ENCODE measurements at regions not wholly inside any gene's neighbourhood (a gene's known extent, or its start where the extent isn't known, plus 50 kb on each side); places are given as distances from the start of the nearest gene placed in this dataset.
A peak's percentile ranks its signal among the peaks of the same experiment; 100 is the strongest.

DNA sequence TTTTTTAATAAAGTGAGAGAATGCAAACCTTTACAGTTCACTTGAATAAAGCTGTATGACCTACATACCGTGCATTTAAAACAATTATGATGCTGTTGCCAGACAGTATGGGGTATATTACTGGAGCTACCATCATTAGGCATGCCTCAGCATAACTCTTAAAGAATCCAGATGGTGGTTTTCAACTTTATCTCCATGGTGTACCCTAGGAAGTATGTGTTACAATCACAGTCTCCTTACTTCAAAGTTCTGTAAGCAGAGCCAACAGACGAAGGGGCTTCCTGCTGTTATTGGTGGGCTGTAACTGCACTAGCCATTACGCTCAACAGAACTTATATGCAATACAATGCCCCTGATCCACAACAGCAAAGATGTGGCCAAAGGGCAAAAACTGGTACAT, 803.3 kb downstream of the DTWD2 start:
- WGBS, 2 donors (ENCODE audit: extremely low coverage in 2 of 2, insufficient read length in 2 of 2, insufficient replicate concordance in 1 of 2) = no CpG with 5 or more reads among the region's 3 CpGs

DNA sequence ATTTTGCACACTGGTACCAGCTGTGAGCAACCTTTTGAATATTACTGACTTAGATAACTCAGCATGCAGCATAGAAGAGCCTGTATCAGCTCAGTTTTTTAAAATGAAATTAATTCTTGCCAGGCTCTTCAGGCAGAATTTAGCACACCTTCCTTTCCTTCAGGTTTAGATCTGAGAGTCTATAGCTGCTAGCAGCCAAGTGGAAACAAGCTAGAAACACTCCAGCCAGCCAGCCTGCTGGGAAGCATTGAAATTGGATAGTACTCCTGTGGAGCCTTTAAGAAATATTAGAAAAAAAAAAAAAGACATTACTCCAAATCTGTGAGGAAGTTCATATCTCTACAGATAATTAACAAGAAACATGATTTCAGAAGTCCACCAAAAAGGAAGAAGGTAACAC, 812.2 kb downstream of the DTWD2 start:
- Histone ChIP-seq H3K4ac (ENCODE audit: low read length) (no peak overlapping the region), H3K27me3 (ENCODE audit: control insufficient read depth in 3 of 3, insufficient read depth in 3 of 3, low read depth in 1 of 3, low read length in 3 of 3) (no peaks in the 10 kb centered on the region), H2AFZ (ENCODE audit: low read length) (no peak overlapping the region), H2BK15ac (ENCODE audit: low read length) (no peak overlapping the region), H3K27ac (replicated peaks; ENCODE audit: low read length) (no peak overlapping the region), H3K14ac (ENCODE audit: low read length) (no peak overlapping the region), H3K79me1 (ENCODE audit: low read depth, low read length) (no peaks in the 10 kb centered on the region), H3K23ac (ENCODE audit: low read depth, low read length, poor library complexity) (no peak overlapping the region), H2AK5ac (ENCODE audit: low read depth, low read length) (no peak overlapping the region), H3K4me3 (ENCODE audit: low read length in 2 of 2) (no peak overlapping the region), H2BK5ac (ENCODE audit: low read length) (no peak overlapping the region), H3K9ac (ENCODE audit: low read depth, low read length, poor library complexity) (no peak overlapping the region), H4K8ac (ENCODE audit: low read depth, low read length) (no peak overlapping the region), H3K4me2 (ENCODE audit: insufficient read depth, low read length, poor library complexity, severe bottlenecking) (no peak overlapping the region), H3K9me3 (replicated peaks in 1 of 2; ENCODE audit: control insufficient read depth in 2 of 2, insufficient read depth in 1 of 2, low read depth in 1 of 2, low read length in 2 of 2) (no peaks in the 10 kb centered on the region), H2BK120ac (ENCODE audit: low read depth, low read length) (no peak overlapping the region), H4K91ac (ENCODE audit: low read depth, low read length, poor library complexity) (no peak overlapping the region), H2BK12ac (ENCODE audit: low read length) (no peak overlapping the region), H3K36me3 (replicated peaks in 1 of 2; ENCODE audit: control insufficient read depth in 2 of 2, insufficient read depth in 2 of 2, low read length in 2 of 2) (no peaks in the 10 kb centered on the region), H3K4me1 (ENCODE audit: control insufficient read depth in 2 of 2, insufficient read depth in 1 of 2, low read depth in 1 of 2, low read length in 2 of 2) (no peaks in the 10 kb centered on the region), H3K18ac (ENCODE audit: low read length) (no peak overlapping the region)
- no peak for DNase-seq (ENCODE audit: low spot score)

More for the DNA sequence above, 803.3 kb downstream of the DTWD2 start:
- H3K9ac ChIP-seq (ENCODE audit: low read depth, low read length, poor library complexity) = no peak overlapping the region
- no peak overlapping the region for H3K4me2 ChIP-seq (ENCODE audit: insufficient read depth, low read length, poor library complexity, severe bottlenecking)
- H3K4ac ChIP-seq (ENCODE audit: low read length) = no peak overlapping the region
- no peaks in the 10 kb centered on the region for H3K79me1 ChIP-seq (ENCODE audit: low read depth, low read length)
- peak overlapping the region; percentile 75 for H2AFZ ChIP-seq (ENCODE audit: low read length)
- H4K91ac ChIP-seq (ENCODE audit: low read depth, low read length, poor library complexity) = no peak overlapping the region
- H2AK5ac ChIP-seq (ENCODE audit: low read depth, low read length) = no peak overlapping the region
- no peaks in the 10 kb centered on the region for H3K27me3 ChIP-seq (ENCODE audit: control insufficient read depth in 3 of 3, insufficient read depth in 3 of 3, low read depth in 1 of 3, low read length in 3 of 3)
- H2BK5ac ChIP-seq (ENCODE audit: low read length) = no peak overlapping the region
- H3K4me3 ChIP-seq (ENCODE audit: low read length in 2 of 2) = no peak overlapping the region
- DNase-seq (ENCODE audit: low spot score) = no peak
- H3K9me3 ChIP-seq (replicated peaks in 1 of 2; ENCODE audit: control insufficient read depth in 2 of 2, insufficient read depth in 1 of 2, low read depth in 1 of 2, low read length in 2 of 2) = no peaks in the 10 kb centered on the region
- no peak overlapping the region for H2BK12ac ChIP-seq (ENCODE audit: low read length)
- no peak overlapping the region for H4K8ac ChIP-seq (ENCODE audit: low read depth, low read length)
- H3K4me1 ChIP-seq (ENCODE audit: control insufficient read depth in 2 of 2, insufficient read depth in 1 of 2, low read depth in 1 of 2, low read length in 2 of 2) = peaks cover 0 to 2% of the 10 kb centered on the region in 2 donors
- H2BK15ac ChIP-seq (ENCODE audit: low read length) = no peak overlapping the region
- H3K14ac ChIP-seq (ENCODE audit: low read length) = no peak overlapping the region
- no peaks in the 10 kb centered on the region for H3K36me3 ChIP-seq (replicated peaks in 1 of 2; ENCODE audit: control insufficient read depth in 2 of 2, insufficient read depth in 2 of 2, low read length in 2 of 2)
- H3K18ac ChIP-seq (ENCODE audit: low read length) = no peak overlapping the region
- no peak overlapping the region for H3K27ac ChIP-seq (replicated peaks; ENCODE audit: low read length)
- H2BK120ac ChIP-seq (ENCODE audit: low read depth, low read length) = no peak overlapping the region
- no peak overlapping the region for H3K23ac ChIP-seq (ENCODE audit: low read depth, low read length, poor library complexity)

DNA sequence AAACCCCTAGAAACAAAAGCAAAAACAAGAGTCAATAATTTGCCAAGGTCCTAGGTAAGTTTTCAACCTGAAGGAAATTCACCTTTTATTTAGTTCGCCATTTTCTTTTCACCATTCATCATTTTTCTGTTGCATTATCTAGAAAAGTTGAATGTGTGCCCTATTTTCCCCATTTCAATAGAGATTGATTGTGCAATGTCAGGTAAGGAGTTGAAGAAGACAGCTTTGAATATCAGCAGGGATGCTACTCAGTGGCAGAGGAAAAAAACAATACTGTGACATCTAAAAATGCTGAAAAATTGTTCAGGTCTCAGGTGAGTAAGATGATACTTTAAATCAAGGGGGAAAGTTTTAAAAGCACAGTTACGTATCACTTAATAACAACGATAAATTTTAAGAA, 813.7 kb downstream of the DTWD2 start:
- no peak overlapping the region for H4K8ac ChIP-seq (ENCODE audit: low read depth, low read length)

DNA sequence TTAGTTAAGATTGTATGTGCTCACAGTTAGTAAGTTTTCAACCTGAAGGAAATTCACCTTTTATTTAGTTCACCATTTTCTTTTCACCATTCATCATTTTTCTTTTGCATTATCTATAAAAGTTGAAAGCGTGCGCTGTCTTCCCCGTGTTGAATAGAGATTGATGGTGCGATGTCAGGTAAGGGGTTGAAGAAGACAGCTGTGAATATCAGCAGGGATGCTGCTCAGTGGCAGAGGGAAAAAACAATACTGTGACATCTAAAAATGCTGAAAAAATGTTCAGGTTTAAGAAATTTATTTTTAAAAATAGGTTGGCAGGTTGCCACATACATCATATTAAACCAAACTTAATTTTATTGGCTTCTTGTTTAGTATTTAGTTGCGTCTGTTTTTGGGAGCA, 815.0 kb downstream of the DTWD2 start:
- Histone ChIP-seq H3K27me3 (ENCODE audit: control insufficient read depth in 3 of 3, insufficient read depth in 3 of 3, low read depth in 1 of 3, low read length in 3 of 3) (no peaks in the 10 kb centered on the region), H3K23ac (ENCODE audit: low read depth, low read length, poor library complexity) (no peak overlapping the region), H3K4me3 (ENCODE audit: low read length in 2 of 2) (no peak overlapping the region), H3K4me2 (ENCODE audit: insufficient read depth, low read length, poor library complexity, severe bottlenecking) (no peak overlapping the region), H3K14ac (ENCODE audit: low read length) (no peak overlapping the region), H2BK120ac (ENCODE audit: low read depth, low read length) (no peak overlapping the region), H3K4me1 (ENCODE audit: control insufficient read depth in 2 of 2, insufficient read depth in 1 of 2, low read depth in 1 of 2, low read length in 2 of 2) (no peaks in the 10 kb centered on the region), H3K4ac (ENCODE audit: low read length) (no peak overlapping the region), H3K9me3 (replicated peaks in 1 of 2; ENCODE audit: control insufficient read depth in 2 of 2, insufficient read depth in 1 of 2, low read depth in 1 of 2, low read length in 2 of 2) (no peaks in the 10 kb centered on the region), H3K18ac (ENCODE audit: low read length) (no peak overlapping the region), H2BK12ac (ENCODE audit: low read length) (no peak overlapping the region), H3K27ac (replicated peaks; ENCODE audit: low read length) (no peak overlapping the region), H3K79me1 (ENCODE audit: low read depth, low read length) (no peaks in the 10 kb centered on the region), H4K8ac (ENCODE audit: low read depth, low read length) (no peak overlapping the region), H3K36me3 (replicated peaks in 1 of 2; ENCODE audit: control insufficient read depth in 2 of 2, insufficient read depth in 2 of 2, low read length in 2 of 2) (no peaks in the 10 kb centered on the region), H2AK5ac (ENCODE audit: low read depth, low read length) (no peak overlapping the region), H3K9ac (ENCODE audit: low read depth, low read length, poor library complexity) (no peak overlapping the region), H2BK15ac (ENCODE audit: low read length) (no peak overlapping the region), H2AFZ (ENCODE audit: low read length) (no peak overlapping the region), H2BK5ac (ENCODE audit: low read length) (no peak overlapping the region), H4K91ac (ENCODE audit: low read depth, low read length, poor library complexity) (no peak overlapping the region)
- WGBS, 2 donors (ENCODE audit: extremely low coverage in 2 of 2, insufficient read length in 2 of 2, insufficient replicate concordance in 1 of 2) = no CpG with 5 or more reads among the region's 5 CpGs
- DNase-seq (ENCODE audit: low spot score) = no peak

More for the DNA sequence above, 813.7 kb downstream of the DTWD2 start:
- H3K4me1 ChIP-seq (ENCODE audit: control insufficient read depth in 2 of 2, insufficient read depth in 1 of 2, low read depth in 1 of 2, low read length in 2 of 2) = no peaks in the 10 kb centered on the region
- no peak overlapping the region for H2BK5ac ChIP-seq (ENCODE audit: low read length)
- no peak overlapping the region for H3K4me3 ChIP-seq (ENCODE audit: low read length in 2 of 2)
- no peak overlapping the region for H3K9ac ChIP-seq (ENCODE audit: low read depth, low read length, poor library complexity)
- no peak for DNase-seq (ENCODE audit: low spot score)
- H3K36me3 ChIP-seq (replicated peaks in 1 of 2; ENCODE audit: control insufficient read depth in 2 of 2, insufficient read depth in 2 of 2, low read length in 2 of 2) = no peaks in the 10 kb centered on the region
- H3K4ac ChIP-seq (ENCODE audit: low read length) = no peak overlapping the region
- H3K18ac ChIP-seq (ENCODE audit: low read length) = no peak overlapping the region
- no peak overlapping the region for H3K14ac ChIP-seq (ENCODE audit: low read length)
- no peak overlapping the region for H3K27ac ChIP-seq (replicated peaks; ENCODE audit: low read length)
- no peak overlapping the region for H4K91ac ChIP-seq (ENCODE audit: low read depth, low read length, poor library complexity)
- H2BK12ac ChIP-seq (ENCODE audit: low read length) = no peak overlapping the region
- H3K23ac ChIP-seq (ENCODE audit: low read depth, low read length, poor library complexity) = no peak overlapping the region
- no peak overlapping the region for H2BK120ac ChIP-seq (ENCODE audit: low read depth, low read length)
- H3K27me3 ChIP-seq (ENCODE audit: control insufficient read depth in 3 of 3, insufficient read depth in 3 of 3, low read depth in 1 of 3, low read length in 3 of 3) = no peaks in the 10 kb centered on the region
- H3K4me2 ChIP-seq (ENCODE audit: insufficient read depth, low read length, poor library complexity, severe bottlenecking) = no peak overlapping the region
- no peaks in the 10 kb centered on the region for H3K79me1 ChIP-seq (ENCODE audit: low read depth, low read length)
- H3K9me3 ChIP-seq (replicated peaks in 1 of 2; ENCODE audit: control insufficient read depth in 2 of 2, insufficient read depth in 1 of 2, low read depth in 1 of 2, low read length in 2 of 2) = no peaks in the 10 kb centered on the region
- no peak overlapping the region for H2BK15ac ChIP-seq (ENCODE audit: low read length)
- no peak overlapping the region for H2AFZ ChIP-seq (ENCODE audit: low read length)
- H2AK5ac ChIP-seq (ENCODE audit: low read depth, low read length) = no peak overlapping the region
- WGBS, 2 donors (ENCODE audit: extremely low coverage in 2 of 2, insufficient read length in 2 of 2, insufficient replicate concordance in 1 of 2) = no CpG with 5 or more reads among the region's 3 CpGs

All from neuronal stem cell (in vitro differentiated cells).